GM12864 (cell line): ENCODE measurements at regions not wholly inside any gene's neighbourhood (a gene's known extent, or its start where the extent isn't known, plus 50 kb on each side); places are given as distances from the start of the nearest gene placed in this dataset.
"Not testable (repeated sequence)": the region's sequence is repeated elsewhere in the genome, so short reads cannot be mapped to it uniquely, and the experiment has no call there.

ENCODE experiments used
- DNase-seq: peaks from one replicate; pipeline ENCODE4 v3.0.0-alpha.2; 2011; ENCODE audit warnings: low read depth
- H3K4me3 ChIP-seq: 2 replicates; pipeline ENCODE4 v1.5.1; 2011; ENCODE audit warnings: mild to moderate bottlenecking, low read depth, low read length, control low read depth
- CTCF ChIP-seq: IDR thresholded peaks from 2 replicates; pipeline ENCODE4 v1.5.1; 2011; ENCODE audit warnings: low read depth, mild to moderate bottlenecking, moderate library complexity, low read length, control low read depth, inconsistent platforms; ENCODE audit errors: missing control alignments

DNA sequence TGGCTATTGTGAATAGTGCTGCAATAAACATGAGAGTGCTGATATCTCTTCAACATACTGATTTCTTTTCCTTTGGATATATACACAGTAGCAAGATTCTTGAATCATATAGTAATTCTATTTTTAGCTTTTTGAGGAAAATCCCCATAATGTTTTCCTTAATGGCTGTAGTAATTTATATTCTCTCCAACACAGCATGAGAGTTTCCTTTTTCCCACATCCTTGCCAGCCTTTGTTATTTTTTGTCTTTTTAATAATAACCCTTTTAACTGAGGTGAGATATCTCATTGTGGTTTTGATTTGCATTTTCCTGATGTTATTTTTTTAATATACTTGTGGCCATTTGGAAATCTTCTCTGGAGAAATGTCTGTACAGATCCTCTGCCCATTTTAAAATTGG, 132.6 kb downstream of the PRL start:
- no peak for TF ChIP-seq CTCF
- no peak for DNase-seq
- H3K4me3 ChIP-seq, result no peak overlapping the region

- not testable (repeated sequence) for H3K4me3 ChIP-seq, DNase-seq
These were observed 125.8 kb downstream of the PRL start for GRCh38 chr6:22171006-22171405.

- H3K4me3 ChIP-seq, DNase-seq: not testable (repeated sequence)
These were observed 125.0 kb downstream of the PRL start for GRCh38 chr6:22171885-22172284.

- no peak overlapping the region for H3K4me3 ChIP-seq
- TF ChIP-seq CTCF, result no peak
- DNase-seq, result no peak
These were observed 123.5 kb downstream of the PRL start for GRCh38 chr6:22173311-22173710.

DNA sequence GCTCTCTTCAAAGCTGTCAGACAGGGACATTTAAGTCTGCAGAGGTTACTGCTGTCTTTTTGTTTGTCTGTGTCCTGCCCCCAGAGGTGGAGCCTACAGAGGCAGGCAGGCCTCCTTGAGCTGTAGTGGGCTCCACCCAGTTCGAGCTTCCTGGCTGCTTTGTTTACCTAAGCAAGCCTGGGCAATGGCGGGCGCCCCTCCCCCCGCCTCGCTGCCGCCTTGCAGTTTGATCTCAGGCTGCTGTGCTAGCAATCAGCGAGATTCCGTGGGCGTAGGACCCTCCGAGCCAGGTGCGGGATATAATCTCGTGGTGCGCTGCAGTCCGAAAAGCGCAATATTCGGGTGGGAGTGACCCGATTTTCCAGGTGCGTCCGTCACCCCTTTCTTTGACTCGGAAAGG, 116.6 kb downstream of the PRL start:
- DNase-seq, H3K4me3 ChIP-seq: not testable (repeated sequence)

DNA sequence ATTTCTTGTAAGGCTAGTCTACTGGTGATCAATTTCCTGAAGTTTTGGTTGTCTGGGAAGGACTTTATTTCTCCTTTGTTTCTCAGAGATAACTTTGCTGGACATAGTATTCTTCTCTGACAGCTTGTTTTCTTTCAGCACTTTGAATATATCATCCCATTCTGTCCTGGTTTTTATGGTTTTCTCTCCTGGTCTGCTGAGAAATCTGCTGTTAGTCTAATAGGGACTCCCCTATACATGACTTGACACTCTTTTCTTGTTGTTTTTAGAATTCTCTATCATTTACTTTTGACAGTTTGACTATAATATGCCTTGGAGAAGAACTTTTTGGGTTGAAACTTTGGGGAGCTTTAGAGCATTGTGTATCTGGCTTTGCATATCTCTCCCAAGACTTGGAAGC, 112.5 kb downstream of the PRL start:
- no peak for DNase-seq
- no peak overlapping the region for H3K4me3 ChIP-seq
- no peak for TF ChIP-seq CTCF

GRCh38 chr6:22189946-22190345, 106.9 kb downstream of the PRL start:
- DNase-seq, result no peak
- no peak overlapping the region for H3K4me3 ChIP-seq
- TF ChIP-seq CTCF, result no peak

- no peak for TF ChIP-seq CTCF
- H3K4me3 ChIP-seq, result no peak overlapping the region
- no peak for DNase-seq
These were observed 102.5 kb downstream of the PRL start for GRCh38 chr6:22194188-22194921.

DNA sequence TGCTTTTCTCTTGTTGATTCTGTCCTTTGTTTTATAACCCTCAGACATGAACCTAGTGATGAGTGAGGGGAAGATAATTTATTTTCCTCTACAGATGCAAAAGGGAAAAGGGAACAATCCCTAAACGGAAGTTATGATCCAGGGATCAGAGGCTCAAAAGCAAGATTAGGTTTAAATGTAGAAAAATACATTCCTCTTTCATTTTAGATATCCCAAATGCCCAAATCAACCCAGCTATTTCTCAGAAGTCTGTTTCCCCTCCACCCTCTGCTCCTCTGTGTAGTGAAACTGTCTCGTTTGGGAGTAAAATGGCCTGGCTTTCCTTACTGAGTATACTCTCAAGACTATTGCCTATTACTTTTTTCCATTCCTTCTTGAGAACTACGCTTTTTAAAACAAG, 97.1 kb downstream of the PRL start:
- H3K4me3 ChIP-seq, result no peak overlapping the region
- no peak for DNase-seq
- no peak for TF ChIP-seq CTCF
